ENCODE measurements at regions not wholly inside any gene's neighbourhood (a gene's known extent, or its start where the extent isn't known, plus 50 kb on each side); places are given as distances from the start of the nearest gene placed in this dataset.

- no peak for DNase-seq (ENCODE audit: low read depth)
Measured at GRCh38 chr2:176388861-176389260, 119.6 kb downstream of the MTX2 start.

- DNase-seq (ENCODE audit: low read depth), result no peak
Measured at GRCh38 chr2:176390276-176391147, 121.3 kb downstream of the MTX2 start.

- no peak for DNase-seq (ENCODE audit: low read depth)
Measured at GRCh38 chr2:176391148-176391419, 121.8 kb downstream of the MTX2 start.

- DNase-seq (ENCODE audit: low read depth), result no peak
Measured at GRCh38 chr2:176392249-176392648, 123.0 kb downstream of the MTX2 start.

- no peak for DNase-seq (ENCODE audit: low read depth)
Measured at GRCh38 chr2:176392744-176393414, 123.6 kb downstream of the MTX2 start.

- no peak for DNase-seq (ENCODE audit: low read depth)
Measured at GRCh38 chr2:176395273-176395854, 126.1 kb downstream of the MTX2 start.

- DNase-seq (ENCODE audit: low read depth), result no peak
Measured at GRCh38 chr2:176398243-176399073, 129.2 kb downstream of the MTX2 start.

- no peak for DNase-seq (ENCODE audit: low read depth)
Measured at GRCh38 chr2:176399074-176399598, 129.9 kb downstream of the MTX2 start.

- no peak for DNase-seq (ENCODE audit: low read depth)
Measured at GRCh38 chr2:176405477-176405876, 136.2 kb downstream of the MTX2 start.

GRCh38 chr2:176407706-176408105 lies 138.5 kb downstream of the MTX2 start:
- DNase-seq (ENCODE audit: low read depth), result no peak

GRCh38 chr2:176409671-176410070 lies 140.4 kb downstream of the MTX2 start:
- no peak for DNase-seq (ENCODE audit: low read depth)

- DNase-seq (ENCODE audit: low read depth), result no peak
Measured at GRCh38 chr2:176412136-176412535, 142.9 kb downstream of the MTX2 start.

GRCh38 chr2:176413786-176414185 lies 144.5 kb downstream of the MTX2 start:
- DNase-seq (ENCODE audit: low read depth), result no peak

GRCh38 chr2:176414641-176415040 lies 145.4 kb downstream of the MTX2 start:
- DNase-seq (ENCODE audit: low read depth), result no peak

GRCh38 chr2:176415174-176415895 lies 146.1 kb downstream of the MTX2 start:
- no peak for DNase-seq (ENCODE audit: low read depth)

GRCh38 chr2:176415937-176416499 lies 146.8 kb downstream of the MTX2 start:
- no peak for DNase-seq (ENCODE audit: low read depth)

GRCh38 chr2:176418768-176419167 lies 149.5 kb downstream of the MTX2 start:
- DNase-seq (ENCODE audit: low read depth), result no peak

- DNase-seq (ENCODE audit: low read depth), result no peak
Measured at GRCh38 chr2:176419591-176420071, 150.4 kb downstream of the MTX2 start.

GRCh38 chr2:176421297-176422050 lies 152.2 kb downstream of the MTX2 start:
- no peak for DNase-seq (ENCODE audit: low read depth)

GRCh38 chr2:176423819-176424218 lies 154.6 kb downstream of the MTX2 start:
- DNase-seq (ENCODE audit: low read depth), result no peak

Measured in stimulated activated CD8-positive, alpha-beta memory T cell treated with anti-CD3 and anti-CD28 coated beads, Interleukin-7, amount 100 ng/mL, for 24 hours (primary cell).